Inflammatory macrophage treated with lipopolysaccharide for 4 hours (primary cell): ENCODE measurements at regions not wholly inside any gene's neighbourhood (a gene's known extent, or its start where the extent isn't known, plus 50 kb on each side); places are given as distances from the start of the nearest gene placed in this dataset.
A peak's percentile ranks its signal among the peaks of the same experiment; 100 is the strongest.

Source experiments
- DNase-seq: peaks from one replicate; pipeline ENCODE4 v3.0.0-alpha.2; 2020

DNA sequence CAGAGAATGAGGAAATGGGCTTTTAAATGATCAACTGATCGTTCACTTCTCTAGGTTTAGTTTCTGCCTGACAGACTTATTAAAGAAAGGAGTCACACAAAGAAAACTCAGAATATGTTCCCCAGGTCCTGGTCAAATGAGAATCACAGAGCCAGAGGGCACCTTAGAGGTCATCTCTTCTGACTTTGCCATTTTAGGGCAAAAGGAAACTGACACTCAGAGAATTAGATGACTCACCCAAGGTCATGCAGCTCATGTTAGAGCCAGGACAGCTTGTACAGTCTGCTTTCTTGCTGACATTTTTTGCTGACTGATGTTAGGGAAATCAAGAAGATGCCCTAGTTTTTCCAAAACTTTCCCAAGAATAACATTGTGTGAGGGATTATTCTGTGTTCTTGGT is 312.7 kb upstream of the SP8 start:
- no peak for DNase-seq

DNA sequence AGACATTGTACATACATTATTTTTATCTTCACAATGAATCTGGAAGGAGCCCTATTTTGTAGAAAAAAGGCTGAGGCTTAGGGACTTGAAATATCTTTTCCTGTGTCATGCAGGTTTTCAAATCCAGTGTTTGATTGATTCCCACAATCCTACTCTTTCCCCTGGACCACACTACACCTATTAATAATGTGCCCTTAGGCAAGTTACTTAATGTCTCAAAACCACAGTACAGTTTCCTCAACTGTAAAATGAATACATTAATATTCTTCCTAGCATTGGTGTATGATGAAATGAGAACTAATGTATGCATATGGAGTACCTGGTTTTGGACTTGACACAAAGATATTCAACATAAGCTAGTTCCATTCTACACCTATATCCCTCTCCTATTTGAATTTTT is 313.3 kb upstream of the SP8 start:
- no peak for DNase-seq

DNA sequence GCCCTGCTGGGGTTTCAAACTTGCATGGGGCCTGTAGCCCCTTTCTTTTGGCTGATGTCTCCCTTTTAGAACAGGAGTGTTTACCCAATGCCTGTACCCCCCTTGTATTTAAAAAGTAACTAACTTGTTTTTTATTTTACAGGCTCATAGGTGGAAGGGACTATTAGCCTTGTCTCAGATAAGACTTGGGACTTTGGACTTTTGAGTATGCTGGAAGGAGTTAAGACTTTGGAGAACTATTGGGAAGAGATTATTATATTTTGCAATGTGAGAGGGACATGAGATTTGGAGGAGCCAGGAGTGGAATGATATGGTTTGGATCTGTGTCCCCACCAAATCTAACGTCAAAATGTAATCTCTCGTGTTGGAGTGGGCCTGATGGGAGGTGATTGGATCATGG is 314.9 kb upstream of the SP8 start:
- DNase-seq: no peak

DNA sequence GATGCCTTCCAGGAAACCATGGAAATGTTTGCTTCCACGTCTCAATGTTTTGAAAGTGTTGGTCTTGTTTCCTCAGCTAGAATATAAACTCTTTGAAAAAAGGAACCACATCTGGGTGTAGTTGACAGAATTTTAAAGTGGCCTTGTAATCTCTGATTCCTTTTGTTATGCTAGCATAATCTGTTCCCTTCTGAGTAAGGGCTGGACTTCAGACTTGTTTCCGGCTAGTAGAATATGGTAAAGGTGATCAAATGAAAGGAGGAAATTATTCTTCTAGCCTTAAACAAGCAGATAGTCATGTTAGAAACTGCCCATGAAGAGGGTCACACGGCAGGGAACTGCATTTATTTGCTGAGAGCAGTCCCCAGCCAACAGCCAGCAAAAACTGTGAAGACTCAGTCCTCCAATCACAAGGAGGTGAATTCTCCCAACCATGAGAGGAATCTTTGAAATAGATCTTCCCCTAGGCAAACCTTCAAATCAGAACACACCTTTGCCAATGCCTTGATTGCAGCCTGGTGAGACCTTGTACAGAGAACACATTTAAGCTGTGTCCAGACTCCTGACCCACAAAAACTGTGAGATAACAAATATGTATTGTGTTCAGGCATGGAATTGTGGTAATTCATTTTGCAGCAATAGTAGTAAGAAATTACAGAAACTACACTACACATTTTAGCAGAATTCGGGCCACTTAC is 316.9 kb upstream of the SP8 start:
- DNase-seq: no peak

DNA sequence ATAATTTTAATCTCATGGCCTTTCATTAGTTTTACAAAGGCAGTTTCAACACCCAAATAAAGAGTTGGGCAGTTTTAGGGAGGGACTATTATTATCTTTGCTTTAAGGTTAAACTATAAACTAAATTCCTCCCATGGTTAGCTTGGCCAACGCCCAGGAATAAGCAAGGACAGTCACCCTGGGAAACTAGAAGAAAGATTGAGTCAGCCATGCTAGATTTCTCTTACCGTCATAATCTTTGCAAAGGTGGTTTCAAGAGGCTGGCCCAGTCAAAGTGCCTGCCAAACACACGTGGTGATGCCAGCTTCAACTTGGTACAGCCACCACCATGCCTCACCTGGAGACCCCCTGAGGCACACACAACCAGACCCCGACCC is 317.4 kb upstream of the SP8 start:
- no peak for DNase-seq

DNA sequence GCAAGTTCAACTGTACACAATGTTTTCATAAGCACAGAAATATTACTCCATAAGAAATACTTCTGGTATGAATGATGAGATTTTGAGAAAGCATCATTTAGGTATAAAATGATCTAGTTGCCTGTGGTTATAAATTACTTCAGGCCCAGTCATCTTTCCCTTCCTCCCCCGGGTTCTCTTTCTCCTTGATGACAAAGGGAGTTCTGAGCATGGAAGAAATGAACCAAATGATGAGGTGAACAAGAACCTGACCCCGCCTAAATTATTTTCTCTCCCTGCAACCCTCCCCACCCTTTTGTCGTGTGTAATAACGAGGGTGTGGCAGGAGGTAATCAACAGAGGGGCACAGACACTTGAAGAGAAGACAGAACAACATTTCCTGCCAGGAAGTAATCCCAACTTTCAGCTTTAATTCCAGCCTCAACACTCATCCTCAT is 319.6 kb upstream of the SP8 start:
- DNase-seq: no peak

DNA sequence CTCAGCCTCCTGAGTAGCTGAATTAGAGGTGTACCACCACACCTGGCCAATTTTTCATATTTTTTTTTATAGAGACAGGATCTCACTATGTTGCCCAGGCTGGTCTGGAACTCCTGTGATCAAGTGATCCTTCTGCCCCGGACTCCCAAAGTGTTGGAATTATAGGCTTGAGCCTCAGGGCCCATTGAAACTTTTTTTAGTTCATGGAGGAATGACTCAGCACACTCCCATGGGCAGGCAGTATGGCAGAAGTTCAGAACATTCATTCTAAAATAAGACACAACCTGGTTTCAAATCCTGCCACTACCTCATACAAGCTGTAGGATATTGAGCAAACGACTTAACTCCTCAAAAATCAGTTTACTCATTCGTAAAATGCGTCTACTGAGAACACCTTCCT is 320.4 kb upstream of the SP8 start:
- no peak for DNase-seq

DNA sequence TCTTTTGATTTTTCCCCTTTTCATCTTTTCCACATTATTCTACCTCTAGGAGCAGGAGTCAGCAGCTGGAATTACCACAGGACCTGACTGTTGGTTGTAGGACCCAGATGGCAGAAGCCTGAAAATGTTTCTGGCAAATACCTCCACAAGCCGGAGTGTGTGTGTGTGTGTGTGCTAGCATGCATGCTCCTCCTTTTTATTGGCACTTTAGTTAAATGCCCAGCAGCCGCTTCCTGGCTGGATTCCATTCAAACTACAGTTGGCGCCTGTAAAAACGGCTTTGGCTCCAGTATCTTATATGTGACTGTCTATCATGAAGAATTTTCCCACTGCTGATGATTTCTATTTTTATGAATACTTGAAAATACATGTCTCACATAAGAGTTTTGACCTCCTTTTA is 319.7 kb upstream of the SP4 start:
- no peak for DNase-seq

DNA sequence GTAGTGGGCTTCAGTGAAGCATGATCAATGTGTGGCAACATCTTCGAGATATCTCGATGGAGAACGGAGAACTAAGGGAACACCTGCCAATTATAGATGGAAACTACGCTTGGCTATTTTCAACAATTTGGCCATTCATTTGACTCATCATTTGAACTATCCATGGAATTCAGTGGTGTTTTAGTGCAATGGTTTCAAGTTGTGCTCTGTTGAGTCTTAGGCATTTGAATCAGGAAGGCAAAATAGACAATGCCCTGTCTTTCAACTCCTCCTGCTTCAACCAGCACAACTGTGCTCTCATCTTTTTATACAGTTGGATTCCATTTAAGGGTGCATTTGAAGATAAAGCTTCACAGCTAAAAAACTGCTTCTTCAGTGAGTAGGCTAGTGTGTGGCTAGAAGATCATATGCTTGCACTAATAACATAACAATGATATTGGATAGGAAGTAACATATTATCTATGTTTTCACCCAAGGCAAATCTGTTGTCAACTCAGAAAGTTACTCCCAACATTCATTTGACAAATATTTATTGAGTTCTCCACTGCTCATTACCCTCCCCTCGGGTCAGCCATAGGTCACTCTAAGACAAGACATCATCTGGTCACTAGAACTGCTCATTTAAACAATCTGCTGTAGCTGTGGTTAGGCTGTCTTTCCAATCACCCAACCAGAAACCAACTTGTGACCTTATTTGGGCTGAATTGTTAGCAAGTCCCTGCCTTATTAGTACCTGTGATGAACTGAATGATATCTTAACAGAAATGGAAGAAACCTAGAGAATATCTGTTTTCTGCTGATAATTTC is 314.1 kb upstream of the SP4 start:
- DNase-seq: no peak

DNA sequence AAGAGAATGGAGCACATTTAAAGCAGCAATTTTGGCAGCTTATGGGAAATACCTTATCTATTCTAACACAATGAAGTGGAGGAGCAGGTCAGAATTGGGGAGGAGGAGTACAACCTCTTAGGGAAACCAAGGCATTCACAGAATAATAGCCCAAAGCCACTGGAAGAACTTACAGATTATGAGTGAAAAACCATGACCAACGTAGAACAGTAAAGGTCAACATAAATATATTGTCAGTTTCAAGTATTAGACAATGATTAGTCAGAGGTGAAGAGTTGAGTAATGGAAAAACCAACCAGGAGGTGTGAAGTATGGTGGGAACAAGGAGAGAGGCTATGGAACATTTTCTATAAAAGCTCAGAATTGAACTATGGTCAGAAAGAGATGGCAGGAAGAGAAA is 304.3 kb upstream of the SP4 start:
- DNase-seq: no peak

DNA sequence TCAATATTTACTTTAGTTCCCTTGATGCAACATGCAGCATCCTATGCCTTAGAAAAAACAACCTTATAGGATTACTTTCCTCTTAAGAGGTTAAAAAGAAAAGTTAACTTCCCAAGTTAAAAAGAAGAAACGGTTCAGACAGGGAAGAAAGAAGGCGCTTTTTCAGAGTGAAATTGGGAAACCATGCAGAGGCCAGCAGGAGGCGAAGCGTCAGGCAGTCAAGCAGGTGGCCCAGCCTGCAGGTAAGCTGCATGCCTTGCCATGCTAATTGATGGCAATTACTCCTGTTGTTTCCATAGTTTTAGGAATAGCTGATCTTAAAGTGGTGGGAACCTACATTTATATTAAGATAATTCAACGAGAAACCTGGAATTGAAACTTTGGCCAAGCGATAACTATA is 302.6 kb upstream of the SP4 start:
- DNase-seq: no peak

DNA sequence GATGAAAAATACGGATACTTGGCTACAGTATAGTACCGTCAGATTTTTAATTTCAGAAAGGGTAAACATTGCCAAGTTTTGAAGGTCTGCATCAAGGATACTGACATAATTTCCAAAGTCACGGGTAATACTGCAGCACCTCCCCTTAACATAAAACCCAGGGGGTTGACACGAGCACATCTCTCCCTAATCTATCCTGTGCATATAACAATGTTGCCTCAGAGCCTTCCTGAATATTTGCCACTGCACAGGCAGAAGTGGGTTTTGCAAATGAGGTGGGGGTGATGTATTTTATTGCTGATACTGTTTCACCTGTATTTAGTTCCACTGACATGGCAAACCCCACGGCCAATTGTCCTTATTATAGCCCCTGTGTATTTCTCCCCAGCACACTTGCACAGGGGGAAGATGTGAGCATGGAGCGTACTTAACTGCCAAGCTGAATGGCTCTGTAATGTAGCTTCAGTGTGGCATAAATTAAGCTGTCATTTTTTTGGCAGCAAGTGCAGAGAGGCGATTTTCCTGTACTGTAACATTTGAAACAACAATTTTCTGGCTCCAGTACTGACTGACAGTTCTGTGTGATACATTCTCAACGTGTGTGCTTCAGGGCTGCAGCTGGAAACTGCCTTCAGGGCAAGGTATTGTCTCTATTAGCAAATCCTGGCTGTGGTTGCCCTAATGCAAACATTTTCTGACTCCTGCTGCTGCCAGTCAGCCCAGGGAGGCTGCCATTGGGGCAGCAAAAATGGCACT is 299.6 kb upstream of the SP4 start:
- DNase-seq: no peak

DNA sequence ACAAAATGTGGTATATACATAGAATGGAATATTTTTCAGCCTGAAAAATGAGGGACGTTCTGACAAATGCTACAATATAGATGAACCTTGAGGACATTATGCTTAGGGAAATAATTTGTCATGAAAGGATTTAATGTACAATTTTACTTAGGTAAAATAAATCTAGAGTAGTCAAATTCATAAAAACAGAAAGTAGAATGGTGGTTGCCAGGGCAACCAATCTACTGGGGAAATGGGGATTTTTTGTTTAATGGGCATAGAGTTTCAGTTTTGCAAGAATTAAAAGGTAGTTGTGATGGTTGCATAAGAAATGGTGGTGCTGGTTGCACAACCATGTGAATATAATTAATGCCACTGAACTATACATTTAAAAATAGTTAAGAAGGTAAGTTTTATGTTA is 296.0 kb upstream of the SP4 start:
- peak; percentile 1 for DNase-seq

DNA sequence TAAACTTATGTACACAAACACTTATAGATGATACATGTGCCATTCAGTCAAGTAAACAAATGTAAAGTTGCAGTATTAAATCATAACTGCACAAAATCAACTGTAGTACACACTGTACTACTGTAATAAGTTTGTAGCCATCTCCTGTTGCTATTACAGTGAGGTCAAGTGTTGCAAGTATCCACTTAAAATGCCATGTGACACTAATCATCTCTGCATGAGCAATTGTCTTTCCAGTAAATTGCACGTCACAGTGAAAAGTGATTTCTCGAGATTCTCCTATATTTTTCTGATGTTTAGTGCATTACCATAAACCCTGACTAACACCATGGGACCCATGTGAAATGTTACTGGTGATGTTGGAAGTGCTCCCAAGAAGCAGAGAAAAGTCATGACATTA is 293.3 kb upstream of the SP4 start:
- DNase-seq: no peak

DNA sequence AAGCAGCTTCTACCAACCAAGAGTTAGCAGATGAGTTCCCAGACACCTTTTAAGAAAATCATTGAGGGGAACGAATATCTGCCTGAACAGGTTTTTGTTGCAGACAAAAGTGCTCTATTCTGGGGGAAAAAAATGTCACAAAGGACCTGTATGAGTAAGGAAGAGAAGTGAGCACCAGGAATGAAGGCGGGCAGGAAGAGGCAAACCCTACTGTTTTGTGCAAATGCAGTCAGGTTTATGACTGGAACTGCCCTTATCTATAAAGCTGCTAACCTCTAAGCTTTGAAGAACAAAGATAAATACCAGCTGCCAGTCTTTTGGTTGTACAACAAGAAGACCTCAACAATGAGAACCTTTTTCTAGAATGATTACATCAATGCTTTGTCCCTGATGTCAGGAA is 292.4 kb upstream of the SP4 start:
- no peak for DNase-seq

DNA sequence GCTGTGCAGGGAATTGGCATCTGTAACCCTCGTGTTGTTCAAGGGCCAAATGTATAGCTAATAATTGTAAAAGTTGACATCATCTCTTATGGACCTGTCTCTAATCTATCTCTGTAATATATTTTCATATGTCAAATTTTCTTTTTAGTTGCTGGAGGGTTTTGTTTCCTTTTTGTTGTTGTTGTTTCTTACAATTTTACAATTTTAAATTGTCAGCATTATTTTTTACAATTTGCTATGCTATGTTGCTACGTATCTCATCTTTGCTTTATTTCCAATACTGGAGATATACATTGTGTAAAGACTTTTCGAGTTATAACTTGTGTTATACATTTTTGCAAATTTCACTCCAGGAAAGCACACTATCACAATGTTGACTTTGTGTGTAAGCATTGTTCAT is 290.2 kb upstream of the SP4 start:
- DNase-seq: no peak

DNA sequence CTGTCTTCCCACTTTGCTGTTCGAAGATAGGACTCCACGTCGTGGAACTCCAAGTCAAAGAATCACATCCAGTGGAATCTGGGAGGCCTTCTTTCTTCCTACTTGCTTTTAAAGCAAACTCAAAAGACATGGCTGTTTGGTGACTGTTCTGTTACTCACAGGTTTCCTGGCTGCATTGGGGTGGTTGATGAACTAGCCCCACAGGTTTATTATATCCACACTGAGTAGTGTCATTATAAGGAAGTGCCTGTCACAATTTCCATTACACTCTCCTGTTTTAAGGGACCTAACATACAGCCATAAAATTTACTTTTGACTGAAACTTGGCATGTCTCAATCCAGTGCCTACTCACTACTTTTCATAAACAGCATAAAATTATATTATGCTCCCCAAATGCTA is 287.3 kb upstream of the SP4 start:
- DNase-seq: no peak

DNA sequence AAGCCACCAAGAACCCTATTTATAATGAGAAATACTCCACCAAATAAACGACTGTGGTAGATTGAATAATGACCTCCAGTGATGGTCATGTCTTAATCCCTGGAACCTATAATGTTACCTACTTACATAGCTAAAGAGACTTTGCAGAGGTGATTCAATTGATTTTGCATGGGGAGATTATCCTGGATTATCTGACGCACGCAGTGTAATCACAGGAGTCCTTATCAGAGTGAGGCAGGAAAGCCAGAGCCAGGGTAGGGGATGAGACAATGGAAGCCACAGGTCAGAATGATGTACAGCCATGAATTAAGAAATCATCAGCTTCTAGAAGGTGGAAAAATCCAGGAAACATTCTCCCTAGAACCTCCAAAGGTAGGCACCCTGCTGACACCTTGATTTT is 286.4 kb upstream of the SP4 start:
- DNase-seq: no peak

DNA sequence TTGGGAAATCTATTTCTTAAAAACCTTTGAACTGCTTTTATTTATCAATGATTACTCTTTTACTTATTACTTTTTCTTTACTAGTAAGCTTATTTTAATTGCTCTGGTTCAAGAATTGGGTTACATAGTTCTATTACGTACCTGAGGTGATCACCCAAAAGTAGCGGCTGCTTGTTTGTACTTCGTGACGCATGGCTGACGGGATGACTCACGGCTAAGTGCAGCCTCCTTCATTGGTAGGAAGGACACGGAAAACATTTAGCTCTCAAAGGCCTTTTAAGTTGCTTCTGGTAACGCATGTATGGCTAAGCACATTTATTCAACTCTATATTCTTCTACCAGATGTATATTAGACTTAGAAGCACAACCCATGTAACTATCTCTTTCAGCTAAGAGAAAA is 285.8 kb upstream of the SP4 start:
- DNase-seq: no peak

DNA sequence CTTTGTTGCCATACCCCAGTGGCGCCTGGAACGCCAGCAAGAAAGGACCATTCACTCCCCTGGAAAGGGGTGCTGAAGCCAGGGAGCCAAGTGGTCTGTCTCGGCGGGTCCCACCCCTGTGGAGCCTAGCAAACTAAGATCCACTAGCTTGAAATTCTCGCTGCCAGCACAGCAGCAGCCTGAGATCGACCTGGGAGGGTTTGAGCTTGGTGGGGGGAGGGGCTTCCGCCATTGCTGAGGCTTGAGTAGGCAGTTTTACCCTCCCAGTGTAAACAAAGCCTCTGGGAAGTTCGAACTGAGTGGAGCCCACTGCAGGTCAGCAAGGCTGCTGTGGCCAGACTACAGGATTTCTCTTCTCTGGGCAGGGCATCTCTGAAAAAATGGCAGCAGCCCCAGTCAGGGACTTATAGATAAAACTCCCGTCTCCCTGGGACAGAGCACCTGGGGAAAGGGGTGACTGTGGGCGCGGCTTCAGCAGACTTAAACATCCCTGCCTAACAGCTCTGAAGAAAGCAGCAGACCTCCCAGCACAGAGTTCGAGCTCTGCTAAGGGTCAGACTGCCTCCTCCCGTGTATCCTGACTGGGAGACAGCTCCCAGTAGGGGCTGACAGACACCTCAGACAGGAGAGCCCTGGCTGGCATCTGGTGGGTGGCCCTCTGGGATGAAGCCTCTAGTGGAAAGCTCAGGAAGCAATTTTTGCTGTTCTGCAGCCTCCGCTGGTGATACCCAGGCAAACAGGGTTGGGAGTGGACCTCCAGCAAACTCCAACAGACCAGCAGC is 281.1 kb upstream of the SP4 start:
- no peak for DNase-seq

DNA sequence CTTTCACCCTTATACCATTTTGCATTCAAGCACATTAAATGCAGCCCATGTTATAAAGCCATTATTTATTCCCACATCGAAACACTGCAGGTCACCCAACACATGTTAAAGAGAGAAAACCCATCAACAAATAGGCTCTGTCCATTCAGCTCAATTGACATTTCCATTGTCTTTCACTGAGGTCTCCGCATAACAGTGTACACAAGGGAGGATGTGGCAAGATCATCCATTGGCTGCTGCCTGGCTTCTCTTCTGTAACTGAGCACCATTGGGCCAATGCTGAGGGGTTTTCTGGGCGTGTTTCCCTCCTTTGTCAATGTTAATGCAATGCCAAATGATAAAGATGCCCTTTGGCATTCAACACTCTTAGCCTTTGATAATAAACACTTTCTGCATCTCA is 278.1 kb upstream of the SP4 start:
- no peak for DNase-seq

DNA sequence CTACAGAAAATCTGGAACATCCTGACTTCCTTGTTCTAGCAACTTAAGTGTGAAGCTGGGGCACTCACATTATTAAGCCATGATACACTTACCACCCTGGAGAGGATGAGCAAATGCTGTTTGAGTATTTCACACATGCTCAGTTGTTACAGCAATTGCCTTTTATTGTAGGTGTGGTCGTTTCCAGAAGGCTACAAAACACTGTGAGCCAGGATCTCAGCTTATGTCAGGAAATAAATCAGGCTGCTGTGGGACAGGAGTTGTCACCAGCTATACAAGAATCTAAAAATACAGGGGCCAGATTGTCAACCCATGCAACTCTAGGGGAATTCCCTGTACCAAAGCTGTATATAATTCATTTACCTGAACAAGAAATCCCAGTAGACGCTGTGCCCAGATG is 273.3 kb upstream of the SP4 start:
- DNase-seq: no peak

DNA sequence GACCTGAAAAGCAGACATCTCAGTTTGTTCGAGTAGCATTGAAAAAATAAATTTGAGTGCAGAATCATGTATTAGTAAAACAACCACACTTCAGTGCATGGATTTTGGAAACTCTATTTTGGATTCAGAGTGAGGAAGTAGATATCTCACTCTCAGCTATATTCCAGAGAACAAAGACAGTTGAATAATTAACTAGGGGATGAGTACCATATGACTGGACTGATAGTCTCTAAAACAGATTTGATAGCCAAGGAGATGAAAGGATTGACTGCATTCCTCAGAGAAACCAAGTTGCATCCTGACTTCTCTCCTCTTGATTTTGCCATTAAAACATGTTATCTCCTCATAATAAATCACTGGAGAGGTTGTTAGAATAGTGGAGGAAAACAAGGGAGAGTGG is 268.4 kb upstream of the SP4 start:
- no peak for DNase-seq
